Colonic mucosa (tissue), 4 donors: ENCODE measurements at regions not wholly inside any gene's neighbourhood (a gene's known extent, or its start where the extent isn't known, plus 50 kb on each side); places are given as distances from the start of the nearest gene placed in this dataset.
"Not testable (repeated sequence)": the region's sequence is repeated elsewhere in the genome, so short reads cannot be mapped to it uniquely, and the experiment has no call there.

ENCODE experiments used
- DNase-seq: peaks from one replicate; pipeline ENCODE4 v3.0.0-alpha.2; 2020
- H3K27ac ChIP-seq: fragments of 200-600 bp; one replicate; pipeline ENCODE4 v1.8.0; 2021
- H3K27me3 ChIP-seq: fragments of 200-600 bp; one replicate; pipeline ENCODE4 v1.8.0; 2021
- H3K36me3 ChIP-seq: fragments of 200-600 bp; one replicate; pipeline ENCODE4 v1.8.0; 2021
- H3K4me1 ChIP-seq: fragments of 200-600 bp; one replicate; pipeline ENCODE4 v1.8.0; 2021; ENCODE audit warnings: mild to moderate bottlenecking
- H3K4me3 ChIP-seq: fragments of 200-600 bp; one replicate; pipeline ENCODE4 v1.8.0; 2021
- H3K9ac ChIP-seq, 2 donors: one replicate each; pipeline ENCODE4 v1.7.0; 2013; ENCODE audit warnings: control low read depth in 2 of 2, low read depth in 2 of 2, low read length in 2 of 2
- H3K9me3 ChIP-seq: fragments of 200-600 bp; one replicate; pipeline ENCODE4 v1.8.0; 2021
- CTCF ChIP-seq: fragments of 200-600 bp; IDR thresholded peaks from one replicate; pipeline ENCODE4 v1.8.0; 2022; ENCODE audit warnings: antibody characterized with exemption, mild to moderate bottlenecking
- intact Hi-C: fragments of 100-400 bp; cut with DNase I; formaldehyde crosslinking; loops from one replicate; pipeline ENCODE4 v1.14.1; 2022
- donor health status: healthy.
- donor health status: DM: no; HTN: no; CAD: no.
- donor health status: DM: no; HTN: no; CAD: no.

DNA sequence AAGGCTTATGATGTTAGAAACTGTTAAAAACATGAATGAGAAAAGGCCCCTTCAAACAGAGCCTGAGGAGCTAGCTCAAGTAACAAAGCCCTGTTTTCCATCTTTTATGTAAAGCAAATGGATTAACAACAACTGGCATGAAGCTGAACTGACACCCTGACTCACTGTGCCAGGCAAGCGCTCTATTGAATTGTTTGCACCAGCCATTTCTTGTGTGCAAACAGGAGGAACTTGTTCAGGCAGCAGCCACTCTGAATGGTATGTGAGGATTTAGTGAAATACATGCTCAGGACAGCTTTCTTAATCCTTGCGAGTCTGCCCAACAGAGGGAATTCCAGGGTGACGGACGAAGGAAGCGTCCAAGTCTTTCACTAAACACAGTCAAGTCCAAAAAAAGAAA lies 291.1 kb upstream of the ADGRL2 start:
- no peak overlapping the region for H3K27ac ChIP-seq

GRCh38 chr1:81506699-81507098 lies 294.0 kb upstream of the ADGRL2 start:
- no peak for DNase-seq
- intact Hi-C loops = no loop called here
- Histone ChIP-seq H3K9ac (no peak overlapping the region), H3K9me3 (no peaks in the 10 kb centered on the region), H3K4me1 (no peaks in the 10 kb centered on the region), H3K4me3 (no peak overlapping the region), H3K27me3 (no peaks in the 10 kb centered on the region), H3K36me3 (no peaks in the 10 kb centered on the region), H3K27ac (no peak overlapping the region)
- no peak for TF ChIP-seq CTCF

More for the DNA sequence above, 291.1 kb upstream of the ADGRL2 start:
- no peaks in the 10 kb centered on the region for H3K36me3 ChIP-seq
- no peak overlapping the region for H3K4me3 ChIP-seq
- no peaks in the 10 kb centered on the region for H3K9me3 ChIP-seq
- intact Hi-C loops = no loop called here
- no peak for DNase-seq
- H3K27me3 ChIP-seq = no peaks in the 10 kb centered on the region
- TF ChIP-seq CTCF = no peak
- no peak overlapping the region for H3K9ac ChIP-seq
- no peaks in the 10 kb centered on the region for H3K4me1 ChIP-seq

DNA sequence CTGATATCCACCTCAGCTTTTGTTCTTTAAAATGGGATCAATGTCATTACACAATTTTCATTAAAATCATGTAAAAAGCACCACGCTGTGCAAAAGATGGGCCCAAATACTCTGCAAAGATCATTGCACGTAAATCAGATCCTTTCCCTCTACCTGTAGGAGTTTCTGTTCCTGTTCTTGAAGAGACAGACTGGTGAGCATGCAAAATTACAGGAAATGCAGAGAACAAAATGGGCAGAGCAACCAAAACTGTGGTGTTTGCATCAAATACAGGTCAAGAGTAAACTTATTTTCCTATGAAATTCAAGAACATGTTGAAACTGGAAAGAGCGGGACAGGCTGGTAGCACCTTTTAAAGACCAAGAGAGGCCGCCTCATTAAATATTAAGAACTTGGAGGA lies 294.9 kb upstream of the ADGRL2 start:
- intact Hi-C loops = no loop called here
- no peak overlapping the region for H3K9ac ChIP-seq
- no peaks in the 10 kb centered on the region for H3K27me3 ChIP-seq
- no peak for DNase-seq
- no peaks in the 10 kb centered on the region for H3K36me3 ChIP-seq
- H3K9me3 ChIP-seq = no peaks in the 10 kb centered on the region
- no peaks in the 10 kb centered on the region for H3K4me1 ChIP-seq
- no peak overlapping the region for H3K4me3 ChIP-seq
- TF ChIP-seq CTCF = no peak
- H3K27ac ChIP-seq = no peak overlapping the region

- intact Hi-C loops, H3K27ac ChIP-seq, H3K4me1 ChIP-seq, H3K9me3 ChIP-seq, H3K36me3 ChIP-seq, H3K4me3 ChIP-seq, DNase-seq, H3K27me3 ChIP-seq, H3K9ac ChIP-seq: not testable (repeated sequence)
Observed at GRCh38 chr1:81504820-81505219, 295.9 kb upstream of the ADGRL2 start.

DNA sequence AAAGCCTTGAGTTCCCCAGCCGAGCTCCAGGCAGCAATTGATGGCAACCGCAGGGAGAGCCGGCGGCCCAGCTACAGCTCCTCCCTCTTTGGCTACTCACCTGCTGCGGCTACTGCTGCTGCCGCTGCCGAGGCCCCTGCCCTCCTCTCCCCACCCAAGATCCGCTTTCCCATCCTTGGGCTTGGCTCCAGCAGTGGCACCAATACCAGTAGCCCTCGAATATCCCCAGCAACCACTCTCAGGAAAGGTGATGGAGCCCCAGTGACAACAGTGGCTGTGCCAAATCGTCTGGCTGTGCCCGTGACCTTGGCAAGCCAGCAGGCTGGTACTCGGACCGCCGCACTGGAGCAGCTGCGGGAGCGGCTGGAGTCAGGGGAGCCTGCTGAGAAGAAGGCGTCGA lies 298.0 kb upstream of the ADGRL2 start:
- H3K9me3 ChIP-seq, H3K36me3 ChIP-seq, H3K27ac ChIP-seq, H3K27me3 ChIP-seq, DNase-seq, H3K4me3 ChIP-seq, H3K9ac ChIP-seq, intact Hi-C loops, H3K4me1 ChIP-seq: not testable (repeated sequence)

GRCh38 chr1:81501485-81501884 lies 299.2 kb upstream of the ADGRL2 start:
- intact Hi-C loops, H3K4me3 ChIP-seq, H3K27ac ChIP-seq, H3K9me3 ChIP-seq, DNase-seq, H3K9ac ChIP-seq, H3K36me3 ChIP-seq, H3K27me3 ChIP-seq, H3K4me1 ChIP-seq: not testable (repeated sequence)

DNA sequence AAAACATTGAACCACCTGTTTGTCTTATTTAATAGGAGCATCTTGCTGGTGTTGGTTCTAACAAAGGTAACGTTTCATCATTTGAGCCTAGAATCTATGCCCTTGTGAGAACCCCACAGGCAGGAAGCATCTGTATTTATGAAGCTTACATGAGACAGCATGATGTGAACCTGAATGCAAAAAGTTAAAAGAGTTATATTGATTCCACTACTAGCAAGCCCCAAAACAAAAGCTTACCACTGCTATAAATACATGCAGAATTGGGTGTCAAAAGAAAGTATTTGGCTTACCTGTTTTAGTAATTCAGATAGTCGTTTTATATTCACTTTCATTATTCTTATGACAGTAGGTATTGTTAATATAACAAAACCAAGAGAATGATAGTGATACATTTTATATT lies 301.2 kb upstream of the ADGRL2 start:
- H3K9me3 ChIP-seq = no peaks in the 10 kb centered on the region
- no peak for TF ChIP-seq CTCF
- no peak for DNase-seq
- H3K36me3 ChIP-seq = no peaks in the 10 kb centered on the region
- H3K27me3 ChIP-seq = no peaks in the 10 kb centered on the region
- no peaks in the 10 kb centered on the region for H3K4me1 ChIP-seq
- H3K9ac ChIP-seq = no peak overlapping the region
- H3K4me3 ChIP-seq = no peak overlapping the region
- no peak overlapping the region for H3K27ac ChIP-seq
- intact Hi-C loops = no loop called here
